ENCODE measurements at regions not wholly inside any gene's neighbourhood (a gene's known extent, or its start where the extent isn't known, plus 50 kb on each side); places are given as distances from the start of the nearest gene placed in this dataset.

DNA sequence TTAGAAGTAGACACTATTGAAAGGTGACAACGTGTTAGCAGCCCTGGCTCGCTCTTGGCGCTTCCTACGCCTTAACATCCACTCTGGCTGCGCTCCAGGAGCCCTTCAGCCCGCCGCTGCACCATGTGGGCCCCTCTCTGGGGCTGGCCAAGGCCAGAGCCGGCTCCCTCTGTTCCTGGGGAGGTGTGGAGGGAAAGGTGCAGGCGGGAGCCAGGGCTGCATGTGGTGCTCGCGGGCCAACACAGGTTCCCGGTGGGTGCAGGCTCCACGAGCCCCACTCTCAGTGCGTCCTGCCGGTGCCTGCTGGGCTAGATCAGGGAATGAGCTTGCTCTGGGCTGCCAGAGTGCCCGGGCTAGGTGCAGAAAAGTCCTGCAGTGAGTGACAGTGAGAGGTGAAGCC, 1284.3 kb downstream of the OLFM4 start:
- no peak overlapping the region for H3K4me3 Mint-ChIP-seq
- peaks cover 2 to 16% (median 8%) of the 10 kb centered on the region in 5 donors for H3K9me3 Mint-ChIP-seq
- Histone ChIP-seq H3K4me1 (ENCODE audit: insufficient read depth, low read length) (no peaks in the 10 kb centered on the region), H3K4me3 (ENCODE audit: low read length) (no peak overlapping the region), H3K27ac (ENCODE audit: low read depth, low read length) (no peak overlapping the region), H3K9me3 (ENCODE audit: low read length) (no peaks in the 10 kb centered on the region), H3K36me3 (ENCODE audit: insufficient read depth, low read length) (no peaks in the 10 kb centered on the region), H3K27me3 (ENCODE audit: insufficient read depth, low read length, poor library complexity, severe bottlenecking) (no peaks in the 10 kb centered on the region)
- H3K36me3 Mint-ChIP-seq = no peaks in the 10 kb centered on the region
- CTCF ChIA-PET = no interaction called here
- H3K27me3 Mint-ChIP-seq = no peaks in the 10 kb centered on the region
- POLR2A ChIA-PET = no interaction called here
- no peaks in the 10 kb centered on the region for H3K4me1 Mint-ChIP-seq
- DNase-seq = no peak
- H3K27ac Mint-ChIP-seq = no peak overlapping the region

DNA sequence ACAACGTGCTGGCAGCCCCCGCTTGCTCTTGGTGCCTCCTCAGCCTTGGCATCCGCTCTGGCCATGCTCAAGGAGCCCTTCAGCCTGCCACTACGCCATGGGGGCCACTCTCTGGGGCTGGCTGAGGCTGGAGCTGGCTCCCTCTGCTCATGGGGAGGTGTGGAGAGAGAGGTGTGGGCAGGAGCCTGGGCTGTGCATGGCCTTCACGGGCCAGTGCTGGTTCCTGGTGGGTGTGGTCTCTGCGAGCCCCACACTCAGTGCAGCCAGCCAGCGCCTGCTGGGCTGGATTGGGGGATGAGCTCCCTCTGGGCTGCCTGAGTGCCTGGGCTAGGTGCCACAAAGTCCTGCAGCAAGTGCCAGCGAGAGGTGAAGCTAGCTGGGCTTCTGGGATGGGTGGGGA, 1289.1 kb downstream of the OLFM4 start:
- no peak overlapping the region for H3K27ac Mint-ChIP-seq
- CTCF ChIA-PET = no interaction called here
- no peaks in the 10 kb centered on the region for H3K27me3 Mint-ChIP-seq
- no peaks in the 10 kb centered on the region for H3K4me1 Mint-ChIP-seq
- peaks cover 8 to 29% (median 19%) of the 10 kb centered on the region in 5 donors for H3K9me3 Mint-ChIP-seq
- Histone ChIP-seq H3K4me3 (ENCODE audit: low read length) (no peak overlapping the region), H3K36me3 (ENCODE audit: insufficient read depth, low read length) (no peaks in the 10 kb centered on the region), H3K27me3 (ENCODE audit: insufficient read depth, low read length, poor library complexity, severe bottlenecking) (no peaks in the 10 kb centered on the region), H3K4me1 (ENCODE audit: insufficient read depth, low read length) (no peaks in the 10 kb centered on the region), H3K27ac (ENCODE audit: low read depth, low read length) (no peak overlapping the region), H3K9me3 (ENCODE audit: low read length) (no peaks in the 10 kb centered on the region)
- H3K36me3 Mint-ChIP-seq = no peaks in the 10 kb centered on the region
- DNase-seq = peak in 1 of 5 donors; percentile 42
- POLR2A ChIA-PET = no interaction called here
- H3K4me3 Mint-ChIP-seq = no peak overlapping the region

DNA sequence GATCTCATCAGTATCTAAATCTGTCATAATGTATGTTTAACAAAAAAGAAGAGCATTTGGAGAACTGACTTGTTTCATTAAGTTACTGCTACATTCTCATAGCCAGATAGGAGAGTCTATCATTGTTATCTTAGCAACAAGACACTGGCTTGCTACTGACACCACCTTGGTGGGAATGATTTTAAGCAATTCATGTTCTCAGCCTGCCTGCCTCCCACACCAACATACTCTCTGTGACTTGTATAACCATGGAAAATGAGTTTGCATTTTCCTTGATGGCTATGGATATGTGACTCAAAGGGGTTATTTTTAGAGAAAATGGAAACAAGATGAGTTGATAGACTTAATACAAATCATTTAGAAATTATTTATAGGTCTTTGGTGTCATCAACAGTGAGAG, 1308.9 kb downstream of the OLFM4 start:
- H3K27ac Mint-ChIP-seq = no peak overlapping the region
- H3K36me3 Mint-ChIP-seq = no peaks in the 10 kb centered on the region
- H3K4me3 Mint-ChIP-seq = no peak overlapping the region
- no peaks in the 10 kb centered on the region for H3K4me1 Mint-ChIP-seq
- H3K9me3 Mint-ChIP-seq = peaks cover 4 to 43% (median 12%) of the 10 kb centered on the region in 5 donors
- DNase-seq = no peak
- no peaks in the 10 kb centered on the region for H3K27me3 Mint-ChIP-seq
- Histone ChIP-seq H3K27ac (ENCODE audit: low read depth, low read length) (no peak overlapping the region), H3K36me3 (ENCODE audit: insufficient read depth, low read length) (no peaks in the 10 kb centered on the region), H3K27me3 (ENCODE audit: insufficient read depth, low read length, poor library complexity, severe bottlenecking) (no peaks in the 10 kb centered on the region), H3K4me1 (ENCODE audit: insufficient read depth, low read length) (no peaks in the 10 kb centered on the region), H3K9me3 (ENCODE audit: low read length) (no peaks in the 10 kb centered on the region), H3K4me3 (ENCODE audit: low read length) (no peak overlapping the region)
- ChIA-PET CTCF (no interaction called here), POLR2A (no interaction called here)

DNA sequence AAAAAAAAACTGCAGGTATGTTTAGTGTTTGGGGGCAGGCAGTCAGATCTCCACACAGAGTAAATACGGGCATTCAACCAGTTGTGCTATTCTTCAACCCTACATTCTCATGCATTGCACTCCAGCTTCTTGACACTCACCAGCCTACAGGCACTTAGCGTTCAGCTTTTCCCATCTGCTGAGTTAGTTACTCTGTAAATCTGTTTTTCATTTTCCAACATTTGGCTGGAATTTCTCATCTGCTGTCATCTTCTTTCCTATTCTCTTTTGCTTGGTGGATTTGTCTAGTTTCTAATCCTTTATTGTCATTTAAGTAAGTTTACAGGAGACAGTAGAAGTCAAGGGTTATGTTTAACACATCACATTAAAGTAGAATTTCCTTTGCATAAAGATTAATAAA, 1318.9 kb downstream of the OLFM4 start:
- DNase-seq = no peak
- Mint-ChIP-seq H3K9me3 (peaks cover 2 to 37% (median 13%) of the 10 kb centered on the region in 5 donors), H3K4me1 (no peaks in the 10 kb centered on the region), H3K27ac (no peak overlapping the region), H3K36me3 (peaks cover 0 to 2% (median 0%) of the 10 kb centered on the region in 3 donors), H3K27me3 (no peaks in the 10 kb centered on the region), H3K4me3 (no peak overlapping the region)
- ChIA-PET CTCF (no interaction called here), POLR2A (no interaction called here)
- no peaks in the 10 kb centered on the region for H3K36me3 ChIP-seq (ENCODE audit: insufficient read depth, low read length)
- H3K4me1 ChIP-seq (ENCODE audit: insufficient read depth, low read length) = no peaks in the 10 kb centered on the region
- no peak overlapping the region for H3K27ac ChIP-seq (ENCODE audit: low read depth, low read length)
- no peaks in the 10 kb centered on the region for H3K9me3 ChIP-seq (ENCODE audit: low read length)
- H3K27me3 ChIP-seq (ENCODE audit: insufficient read depth, low read length, poor library complexity, severe bottlenecking) = no peaks in the 10 kb centered on the region
- H3K4me3 ChIP-seq (ENCODE audit: low read length) = no peak overlapping the region

DNA sequence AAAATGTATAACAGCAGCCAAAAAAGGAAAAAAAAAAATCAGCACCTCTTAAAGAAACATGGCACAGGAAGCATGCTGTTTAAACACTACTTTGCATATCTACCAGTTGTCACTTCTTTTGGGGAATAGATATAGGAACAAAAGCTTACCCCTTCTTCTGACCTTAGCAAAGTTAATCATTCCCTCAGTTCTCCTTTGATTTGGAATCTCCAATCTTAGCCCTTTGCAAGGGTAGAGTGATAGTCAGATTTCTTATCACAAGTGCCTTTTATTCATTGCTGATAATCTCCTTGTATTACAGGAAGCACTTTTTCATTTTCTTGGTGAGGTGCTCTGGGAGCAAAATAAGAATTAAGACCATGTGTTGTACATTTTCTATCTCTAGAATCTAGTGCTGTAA, 1327.6 kb downstream of the OLFM4 start:
- no peak overlapping the region for H3K27ac Mint-ChIP-seq
- H3K36me3 ChIP-seq (ENCODE audit: insufficient read depth, low read length) = no peaks in the 10 kb centered on the region
- no peaks in the 10 kb centered on the region for H3K27me3 Mint-ChIP-seq
- H3K36me3 Mint-ChIP-seq = no peaks in the 10 kb centered on the region
- no peaks in the 10 kb centered on the region for H3K4me1 Mint-ChIP-seq
- H3K4me1 ChIP-seq (ENCODE audit: insufficient read depth, low read length) = no peaks in the 10 kb centered on the region
- no peak for DNase-seq
- H3K4me3 Mint-ChIP-seq = no peak overlapping the region
- CTCF ChIA-PET = no interaction called here
- peaks cover 8 to 17% (median 10%) of the 10 kb centered on the region in 5 donors for H3K9me3 Mint-ChIP-seq
- no peaks in the 10 kb centered on the region for H3K9me3 ChIP-seq (ENCODE audit: low read length)
- H3K4me3 ChIP-seq (ENCODE audit: low read length) = no peak overlapping the region
- POLR2A ChIA-PET = no interaction called here
- H3K27me3 ChIP-seq (ENCODE audit: insufficient read depth, low read length, poor library complexity, severe bottlenecking) = no peaks in the 10 kb centered on the region
- H3K27ac ChIP-seq (ENCODE audit: low read depth, low read length) = no peak overlapping the region

DNA sequence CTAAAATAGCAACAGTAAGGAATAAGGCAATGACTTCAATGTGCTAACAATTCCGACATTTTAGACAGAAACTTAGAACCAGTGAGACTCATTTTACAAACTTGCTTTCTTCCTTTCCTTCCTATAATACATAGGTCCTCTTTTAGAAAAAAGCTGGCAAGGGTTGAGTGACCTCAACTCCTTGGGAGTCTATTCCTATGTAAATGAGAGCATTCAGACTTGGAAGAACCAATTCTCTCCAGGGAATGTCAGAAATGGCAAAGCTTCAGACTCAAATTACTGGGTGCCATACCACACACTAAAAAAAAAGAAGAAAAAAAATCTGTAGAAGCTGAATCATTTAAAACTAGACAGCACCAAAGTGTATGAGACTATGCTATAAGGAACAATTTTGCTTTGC, 1328.2 kb downstream of the OLFM4 start:
- Histone ChIP-seq H3K27ac (ENCODE audit: low read depth, low read length) (no peak overlapping the region), H3K36me3 (ENCODE audit: insufficient read depth, low read length) (no peaks in the 10 kb centered on the region), H3K4me1 (ENCODE audit: insufficient read depth, low read length) (no peaks in the 10 kb centered on the region), H3K4me3 (ENCODE audit: low read length) (no peak overlapping the region), H3K27me3 (ENCODE audit: insufficient read depth, low read length, poor library complexity, severe bottlenecking) (no peaks in the 10 kb centered on the region), H3K9me3 (ENCODE audit: low read length) (no peaks in the 10 kb centered on the region)
- H3K9me3 Mint-ChIP-seq = peaks cover 6 to 24% (median 10%) of the 10 kb centered on the region in 5 donors
- CTCF ChIA-PET = no interaction called here
- H3K4me1 Mint-ChIP-seq = no peaks in the 10 kb centered on the region
- H3K36me3 Mint-ChIP-seq = no peaks in the 10 kb centered on the region
- H3K4me3 Mint-ChIP-seq = no peak overlapping the region
- no peak overlapping the region for H3K27ac Mint-ChIP-seq
- no peaks in the 10 kb centered on the region for H3K27me3 Mint-ChIP-seq
- DNase-seq = no peak
- POLR2A ChIA-PET = no interaction called here

DNA sequence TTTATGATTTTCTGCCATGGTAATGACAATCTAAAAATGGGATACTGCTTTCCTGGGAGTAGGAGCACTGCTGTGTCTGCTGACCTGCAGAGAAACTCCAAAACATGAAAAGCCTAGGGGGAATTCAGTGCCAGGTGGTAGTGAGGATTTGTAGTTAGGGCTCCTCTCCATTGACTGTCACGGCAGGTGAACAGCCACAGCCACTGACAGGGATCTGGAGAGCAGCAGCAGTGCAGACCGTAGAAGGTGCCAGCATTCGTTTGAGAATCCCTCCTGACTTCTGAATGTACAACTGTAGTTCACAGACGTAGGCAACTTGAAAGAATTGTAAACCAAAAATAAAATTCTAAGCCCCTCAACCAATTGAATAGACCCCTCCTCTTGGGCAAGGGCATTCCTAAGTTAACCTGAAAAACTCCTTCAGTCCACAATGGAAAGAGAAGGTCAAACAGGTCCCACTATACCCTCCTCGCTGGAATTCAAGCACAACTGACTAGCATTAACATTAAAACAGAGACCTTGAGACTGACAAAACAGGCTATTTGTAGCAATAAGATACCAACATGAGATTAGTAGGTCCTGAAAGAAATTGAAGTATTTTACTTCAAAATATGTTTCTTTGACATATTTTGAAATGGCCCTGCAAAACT, 1328.8 kb downstream of the OLFM4 start:
- Histone ChIP-seq H3K9me3 (ENCODE audit: low read length) (no peaks in the 10 kb centered on the region), H3K27me3 (ENCODE audit: insufficient read depth, low read length, poor library complexity, severe bottlenecking) (no peaks in the 10 kb centered on the region), H3K4me1 (ENCODE audit: insufficient read depth, low read length) (no peaks in the 10 kb centered on the region), H3K4me3 (ENCODE audit: low read length) (no peak overlapping the region), H3K27ac (ENCODE audit: low read depth, low read length) (no peak overlapping the region), H3K36me3 (ENCODE audit: insufficient read depth, low read length) (no peaks in the 10 kb centered on the region)
- ChIA-PET POLR2A (no interaction called here), CTCF (no interaction called here)
- H3K4me1 Mint-ChIP-seq = no peaks in the 10 kb centered on the region
- no peak for DNase-seq
- no peaks in the 10 kb centered on the region for H3K27me3 Mint-ChIP-seq
- H3K27ac Mint-ChIP-seq = no peak overlapping the region
- no peaks in the 10 kb centered on the region for H3K36me3 Mint-ChIP-seq
- no peak overlapping the region for H3K4me3 Mint-ChIP-seq
- peaks cover 5 to 20% (median 11%) of the 10 kb centered on the region in 5 donors for H3K9me3 Mint-ChIP-seq

DNA sequence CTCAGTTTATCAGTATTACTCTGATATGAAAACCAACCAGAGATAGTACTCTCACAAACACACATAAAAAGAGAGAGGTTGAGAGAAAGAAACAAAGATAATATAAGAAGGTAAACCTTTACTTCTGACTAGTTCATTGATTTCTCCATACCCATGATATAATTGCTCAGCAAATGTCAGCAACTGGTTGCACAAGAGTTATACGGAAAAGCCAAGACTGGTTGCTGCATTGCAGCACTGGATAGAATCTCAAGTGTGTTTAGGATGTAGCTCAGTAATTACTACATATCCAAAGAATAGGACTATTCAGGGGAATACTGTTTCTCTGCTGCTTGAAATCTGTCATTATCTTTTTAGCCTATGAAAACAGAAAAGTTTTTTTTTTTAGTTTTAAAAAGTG, 1332.8 kb downstream of the OLFM4 start:
- Histone ChIP-seq H3K4me3 (ENCODE audit: low read length) (no peak overlapping the region), H3K27me3 (ENCODE audit: insufficient read depth, low read length, poor library complexity, severe bottlenecking) (no peaks in the 10 kb centered on the region), H3K9me3 (ENCODE audit: low read length) (no peaks in the 10 kb centered on the region), H3K27ac (ENCODE audit: low read depth, low read length) (no peak overlapping the region), H3K36me3 (ENCODE audit: insufficient read depth, low read length) (no peaks in the 10 kb centered on the region), H3K4me1 (ENCODE audit: insufficient read depth, low read length) (no peaks in the 10 kb centered on the region)
- H3K4me1 Mint-ChIP-seq = no peaks in the 10 kb centered on the region
- no peaks in the 10 kb centered on the region for H3K36me3 Mint-ChIP-seq
- H3K27ac Mint-ChIP-seq = no peak overlapping the region
- ChIA-PET CTCF (no interaction called here), POLR2A (no interaction called here)
- no peak overlapping the region for H3K4me3 Mint-ChIP-seq
- H3K27me3 Mint-ChIP-seq = no peaks in the 10 kb centered on the region
- no peak for DNase-seq
- H3K9me3 Mint-ChIP-seq = peaks cover 0 to 21% (median 5%) of the 10 kb centered on the region in 5 donors

DNA sequence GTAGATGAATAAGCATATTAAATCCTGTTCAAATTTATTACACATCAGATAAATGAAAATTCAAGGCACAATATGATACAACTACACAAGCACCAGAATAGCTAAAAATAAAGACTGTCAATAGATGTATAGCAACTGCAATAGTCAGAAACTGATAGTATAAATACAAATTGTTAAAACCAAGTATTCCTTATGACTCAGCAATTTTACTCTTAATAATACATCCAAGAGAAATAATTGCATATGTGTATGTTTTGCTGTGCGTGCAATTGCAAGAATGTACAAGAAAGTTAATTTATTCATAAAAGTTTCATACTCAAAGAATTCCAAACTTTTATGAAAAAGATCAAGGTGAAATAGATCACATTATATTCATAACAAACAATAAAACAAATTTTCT, 1338.1 kb downstream of the OLFM4 start:
- H3K9me3 ChIP-seq (ENCODE audit: low read length) = no peaks in the 10 kb centered on the region
- Mint-ChIP-seq H3K4me1 (no peaks in the 10 kb centered on the region), H3K4me3 (no peak overlapping the region), H3K27me3 (no peaks in the 10 kb centered on the region), H3K27ac (no peak overlapping the region), H3K36me3 (no peaks in the 10 kb centered on the region), H3K9me3 (peaks cover 5 to 26% (median 8%) of the 10 kb centered on the region in 5 donors)
- no peaks in the 10 kb centered on the region for H3K36me3 ChIP-seq (ENCODE audit: insufficient read depth, low read length)
- no peak overlapping the region for H3K27ac ChIP-seq (ENCODE audit: low read depth, low read length)
- DNase-seq = no peak
- ChIA-PET POLR2A (no interaction called here), CTCF (no interaction called here)
- no peaks in the 10 kb centered on the region for H3K27me3 ChIP-seq (ENCODE audit: insufficient read depth, low read length, poor library complexity, severe bottlenecking)
- no peaks in the 10 kb centered on the region for H3K4me1 ChIP-seq (ENCODE audit: insufficient read depth, low read length)
- H3K4me3 ChIP-seq (ENCODE audit: low read length) = no peak overlapping the region

Measured in CD8-positive, alpha-beta memory T cell (primary cell).